ENCODE measurements at regions not wholly inside any gene's neighbourhood (a gene's known extent, or its start where the extent isn't known, plus 50 kb on each side); places are given as distances from the start of the nearest gene placed in this dataset.

DNA sequence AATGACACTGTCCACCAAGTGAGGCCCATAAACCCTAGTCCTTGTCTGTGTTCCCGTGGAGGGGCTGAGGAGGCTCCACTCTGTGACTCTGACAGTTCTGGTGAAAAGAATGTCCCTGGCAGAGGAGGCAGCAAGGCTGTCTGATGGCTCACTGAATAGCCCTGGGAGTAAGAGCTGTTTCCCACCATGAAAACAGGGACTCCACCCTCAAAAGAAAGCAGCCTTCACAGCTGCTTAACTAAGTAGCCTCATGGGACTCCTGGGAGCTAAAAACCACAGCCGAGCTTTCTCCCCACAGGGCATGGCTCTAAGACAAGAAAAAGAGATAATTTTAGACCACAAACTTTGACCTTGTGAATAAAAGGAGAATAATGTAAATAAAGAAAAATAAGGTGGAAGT lies 135.1 kb upstream of the FRY start:
- peak in 1 of 2 donors; percentile 51 for DNase-seq (ENCODE audit: low spot score in 2 of 2)
- intact Hi-C loops (cut with DNase I; ENCODE audit: low total_unique reads), result no loop called here
- 30 to 35% methylated on average over 2 of the region's 2 CpGs for WGBS, 2 donors
- H3K4me3 ChIP-seq (ENCODE audit: low read depth, poor library complexity, severe bottlenecking), result no peak overlapping the region
- no peak for TF ChIP-seq POLR2A (IDR thresholded peaks at IDR 0.05)
- TF ChIP-seq, protein P1, sequence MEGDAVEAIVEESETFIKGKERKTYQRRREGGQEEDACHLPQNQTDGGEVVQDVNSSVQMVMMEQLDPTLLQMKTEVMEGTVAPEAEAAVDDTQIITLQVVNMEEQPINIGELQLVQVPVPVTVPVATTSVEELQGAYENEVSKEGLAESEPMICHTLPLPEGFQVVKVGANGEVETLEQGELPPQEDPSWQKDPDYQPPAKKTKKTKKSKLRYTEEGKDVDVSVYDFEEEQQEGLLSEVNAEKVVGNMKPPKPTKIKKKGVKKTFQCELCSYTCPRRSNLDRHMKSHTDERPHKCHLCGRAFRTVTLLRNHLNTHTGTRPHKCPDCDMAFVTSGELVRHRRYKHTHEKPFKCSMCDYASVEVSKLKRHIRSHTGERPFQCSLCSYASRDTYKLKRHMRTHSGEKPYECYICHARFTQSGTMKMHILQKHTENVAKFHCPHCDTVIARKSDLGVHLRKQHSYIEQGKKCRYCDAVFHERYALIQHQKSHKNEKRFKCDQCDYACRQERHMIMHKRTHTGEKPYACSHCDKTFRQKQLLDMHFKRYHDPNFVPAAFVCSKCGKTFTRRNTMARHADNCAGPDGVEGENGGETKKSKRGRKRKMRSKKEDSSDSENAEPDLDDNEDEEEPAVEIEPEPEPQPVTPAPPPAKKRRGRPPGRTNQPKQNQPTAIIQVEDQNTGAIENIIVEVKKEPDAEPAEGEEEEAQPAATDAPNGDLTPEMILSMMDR (IDR thresholded peaks at IDR 0.05), result no peak

DNA sequence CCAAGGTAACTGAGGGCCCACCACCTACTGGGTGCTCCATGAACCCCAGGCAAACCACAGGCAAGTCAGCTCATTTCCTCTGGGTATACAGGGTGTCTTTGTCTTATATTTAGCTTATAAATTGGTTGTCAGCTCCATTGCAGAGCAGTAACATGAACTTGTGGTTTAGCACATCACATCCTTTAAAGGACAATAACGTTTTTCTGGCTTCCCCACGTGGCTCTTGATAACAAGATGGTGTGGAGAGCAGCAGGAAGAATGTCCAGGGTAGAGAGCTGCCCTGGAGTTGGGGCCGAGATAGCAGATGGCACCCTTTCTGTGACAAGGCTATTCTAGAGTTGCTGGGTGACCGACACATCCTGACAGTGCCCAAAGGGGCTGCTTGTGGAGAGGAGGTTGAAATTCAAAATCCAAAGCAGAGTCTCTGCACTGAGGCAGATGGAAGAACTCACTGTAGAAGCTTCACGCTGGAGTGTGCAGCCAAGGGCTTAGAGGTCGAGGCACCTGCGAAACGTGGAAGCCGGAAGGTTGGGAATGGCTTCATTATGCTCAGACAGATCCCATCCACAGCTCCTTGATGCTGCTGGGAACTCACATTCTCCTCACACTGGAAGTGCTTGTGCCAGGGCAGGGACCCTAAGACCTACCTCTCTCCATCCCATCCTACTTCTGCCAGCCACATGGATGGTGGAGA lies 133.0 kb upstream of the FRY start:
- DNase-seq (ENCODE audit: low spot score in 2 of 2), result no peak
- intact Hi-C loops (cut with DNase I; ENCODE audit: low total_unique reads), result no loop called here
- 81 to 82% methylated on average over 9 of the region's 9 CpGs for WGBS, 2 donors
- no peak overlapping the region for H3K4me3 ChIP-seq (ENCODE audit: low read depth, poor library complexity, severe bottlenecking)
- TF ChIP-seq, protein P1 (IDR thresholded peaks at IDR 0.05), result no peak
- TF ChIP-seq POLR2A (IDR thresholded peaks at IDR 0.05), result no peak

DNA sequence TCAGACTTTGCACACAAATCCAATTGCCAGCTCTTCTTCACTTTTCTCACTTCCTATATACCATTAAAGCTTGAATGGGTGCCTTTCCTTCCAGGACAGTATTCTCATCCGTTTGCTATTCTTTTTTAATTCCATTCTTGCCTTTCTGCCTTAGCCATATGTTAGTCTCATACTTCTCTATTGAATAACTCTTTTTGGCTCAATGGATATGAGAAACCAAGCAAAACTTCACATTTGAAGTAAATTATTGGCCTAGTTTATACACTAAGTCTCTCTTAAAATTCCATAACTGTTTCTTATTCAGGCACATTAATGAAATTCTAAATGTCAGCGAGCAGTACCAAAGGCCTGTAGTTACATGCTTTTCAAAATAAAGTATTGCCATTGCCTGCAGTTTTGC lies 129.6 kb upstream of the FRY start:
- no peak for TF ChIP-seq POLR2A (IDR thresholded peaks at IDR 0.05)
- TF ChIP-seq, protein P1 (IDR thresholded peaks at IDR 0.05), result no peak
- intact Hi-C loops (cut with DNase I; ENCODE audit: low total_unique reads), result no loop called here
- WGBS, 2 donors, result 67 to 75% methylated on average over 2 of the region's 2 CpGs
- no peak overlapping the region for H3K4me3 ChIP-seq (ENCODE audit: low read depth, poor library complexity, severe bottlenecking)
- DNase-seq (ENCODE audit: low spot score in 2 of 2), result no peak

DNA sequence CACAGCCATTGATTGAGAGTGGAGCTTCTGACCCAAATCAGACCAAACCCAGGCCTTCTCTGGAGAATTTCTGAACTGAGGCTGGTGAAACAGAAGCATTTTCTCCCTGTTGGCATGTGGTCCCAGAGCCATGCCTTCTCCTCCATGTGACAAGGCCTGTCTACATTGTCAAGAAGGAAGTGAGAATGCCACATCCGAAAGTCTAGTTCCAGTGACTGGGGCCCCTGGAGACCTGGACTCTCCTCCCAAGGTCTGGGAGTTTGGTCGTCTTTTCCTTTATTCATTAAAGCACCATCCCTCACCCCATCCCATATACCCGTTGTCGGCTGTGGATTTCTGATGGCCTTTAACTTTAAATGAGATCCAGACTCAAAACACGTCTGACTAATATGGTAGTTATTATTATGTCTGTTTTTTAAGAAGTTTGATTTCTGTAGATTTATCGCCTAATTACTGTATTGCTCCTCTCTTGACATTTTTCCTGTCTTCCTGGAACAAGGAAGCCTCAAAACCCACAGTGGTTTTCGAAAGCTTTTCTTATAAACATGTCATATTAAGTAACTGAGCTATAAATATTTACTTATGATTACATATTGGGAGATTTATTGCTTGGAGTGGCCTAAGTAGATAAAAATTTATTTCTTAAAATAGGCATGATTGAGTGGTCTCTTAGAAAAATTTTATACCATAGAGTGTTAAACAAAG lies 128.3 kb upstream of the FRY start:
- H3K4me3 ChIP-seq (ENCODE audit: low read depth, poor library complexity, severe bottlenecking), result no peak overlapping the region
- TF ChIP-seq, protein P1 (IDR thresholded peaks at IDR 0.05), result no peak
- no peak for TF ChIP-seq POLR2A (IDR thresholded peaks at IDR 0.05)
- WGBS, 2 donors, result 69 to 74% methylated on average over 7 of the region's 7 CpGs
- intact Hi-C loops (cut with DNase I; ENCODE audit: low total_unique reads), result no loop called here
- DNase-seq (ENCODE audit: low spot score in 2 of 2), result no peak

DNA sequence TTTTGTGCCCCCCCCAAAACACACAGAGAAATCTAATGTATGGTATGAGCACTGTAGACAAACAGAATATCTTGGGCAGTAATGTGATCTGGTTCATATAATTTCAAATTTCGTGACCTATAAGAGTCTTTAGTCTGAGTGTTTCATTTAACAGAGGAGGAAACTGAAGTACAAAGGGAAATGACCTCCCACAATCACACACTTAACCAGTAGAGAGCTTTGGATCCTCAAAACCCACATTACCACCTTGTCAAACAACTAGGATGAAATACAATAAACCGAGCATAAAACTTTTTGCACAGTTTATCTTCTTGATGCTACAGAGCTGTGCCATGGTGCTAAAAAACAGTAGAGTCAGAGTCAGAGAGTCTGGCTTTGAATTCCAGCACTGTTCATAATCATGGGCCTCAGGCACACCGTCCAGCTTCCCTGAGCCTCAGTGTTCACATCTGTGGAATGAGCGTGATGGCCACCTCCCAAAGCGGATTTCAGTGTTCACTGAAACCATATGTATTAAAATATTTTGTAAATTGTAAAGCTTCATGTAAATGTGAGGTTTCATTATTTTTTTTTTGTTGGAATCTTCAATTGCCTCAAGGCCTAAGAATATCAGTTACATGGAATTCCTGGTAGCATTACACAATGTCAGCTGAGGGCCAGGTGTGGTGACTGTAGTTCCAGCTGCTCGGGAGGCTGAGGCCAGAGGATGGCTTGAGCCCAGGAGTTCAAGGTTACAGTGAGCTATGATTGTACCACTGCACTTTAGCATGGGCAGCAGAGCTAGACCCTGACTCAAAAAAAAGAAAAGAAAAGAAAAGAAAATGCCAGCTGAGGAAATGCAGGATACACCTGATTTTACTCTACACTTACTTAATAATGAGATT lies 126.4 kb upstream of the FRY start:
- intact Hi-C loops (cut with DNase I; ENCODE audit: low total_unique reads), result no loop called here
- DNase-seq (ENCODE audit: low spot score in 2 of 2), result no peak
- 78% methylated on average over 6 of the region's 6 CpGs for WGBS, 2 donors

More for the DNA sequence above, 126.4 kb upstream of the FRY start:
- no peak for TF ChIP-seq POLR2A (IDR thresholded peaks at IDR 0.05)
- TF ChIP-seq, protein P1 (IDR thresholded peaks at IDR 0.05), result no peak
- H3K4me3 ChIP-seq (ENCODE audit: low read depth, poor library complexity, severe bottlenecking), result no peak overlapping the region

Measured in lower leg skin (tissue), 4 donors.